GM12878 (cell line): ENCODE measurements at regions not wholly inside any gene's neighbourhood (a gene's known extent, or its start where the extent isn't known, plus 50 kb on each side); places are given as distances from the start of the nearest gene placed in this dataset.

Source experiments
- CHD1 ChIP-seq: IDR thresholded peaks from 2 replicates; pipeline ENCODE4 v1.6.1; 2012; ENCODE audit warnings: low read depth, low read length, improper control_type of control experiment
- E2F8 ChIP-seq: fragments of 450-650 bp; IDR thresholded peaks from 2 replicates; pipeline ENCODE4 v1.6.1; 2018; ENCODE audit warnings: mild to moderate bottlenecking, low read depth, moderate library complexity; ENCODE audit not compliant: partially characterized antibody
- GABPA ChIP-seq: IDR thresholded peaks from 2 replicates; pipeline ENCODE4 v1.6.1; 2014; ENCODE audit warnings: antibody characterized with exemption, low read depth, mild to moderate bottlenecking, inconsistent platforms
- MAX ChIP-seq: IDR thresholded peaks from 2 replicates; pipeline ENCODE4 v1.6.1; 2012; ENCODE audit warnings: low read depth, low read length, improper control_type of control experiment
- NR2F1 ChIP-seq: fragments of 450-650 bp; conservative IDR thresholded peaks from 2 replicates; pipeline ENCODE4 v1.6.1; 2017; ENCODE audit warnings: mild to moderate bottlenecking
- POU2F2 ChIP-seq: IDR thresholded peaks from 3 replicates; pipeline ENCODE4 v1.6.1; 2011; ENCODE audit warnings: low read depth, mild to moderate bottlenecking, low read length, borderline replicate concordance
- PRDM15 ChIP-seq: fragments of 450-650 bp; formaldehyde crosslinking; IDR thresholded peaks from 2 replicates; pipeline ENCODE4 v1.4.0; 2020; ENCODE audit warnings: mild to moderate bottlenecking, moderate library complexity
- RBBP5 ChIP-seq: fragments of 200-600 bp; sonication (generic); conservative IDR thresholded peaks from 2 replicates; pipeline ENCODE4 v1.6.1; 2016
- SUZ12 ChIP-seq: fragments of 200-600 bp; sonication (generic); IDR thresholded peaks from one replicate; pipeline ENCODE4 v1.6.1; 2018; ENCODE audit warnings: antibody characterized with exemption, mild to moderate bottlenecking; ENCODE audit not compliant: unreplicated experiment
- TARDBP ChIP-seq: IDR thresholded peaks from 2 replicates; pipeline ENCODE4 v1.6.1; 2016; ENCODE audit warnings: borderline replicate concordance
- ZBTB11 ChIP-seq: fragments of 450-650 bp; formaldehyde crosslinking; IDR thresholded peaks from 2 replicates; pipeline ENCODE4 v1.5.0; 2022; ENCODE audit warnings: mild to moderate bottlenecking, missing genetic modification characterization
- ZNF622 ChIP-seq: fragments of 450-650 bp; IDR thresholded peaks from 2 replicates; pipeline ENCODE4 v1.6.1; 2017; ENCODE audit warnings: mild to moderate bottlenecking, inconsistent platforms

- no peak for TF ChIP-seq E2F8
- no peak for TF ChIP-seq TARDBP
- no peak for TF ChIP-seq RBBP5
- no peak for TF ChIP-seq POU2F2
- no peak for TF ChIP-seq PRDM15 (CRISPR knock-in tag)
- TF ChIP-seq CHD1: no peak
- no peak for TF ChIP-seq NR2F1
- no peak for TF ChIP-seq ZBTB11
- TF ChIP-seq SUZ12: no peak
- no peak for TF ChIP-seq ZNF622
- TF ChIP-seq GABPA: no peak
- no peak for TF ChIP-seq MAX
These were observed 161.0 kb upstream of the DSEL start (continued) for GRCh38 chr18:67677489-67677888.
